ENCODE measurements at regions not wholly inside any gene's neighbourhood (a gene's known extent, or its start where the extent isn't known, plus 50 kb on each side); places are given as distances from the start of the nearest gene placed in this dataset.
"Not testable (repeated sequence)": the region's sequence is repeated elsewhere in the genome, so short reads cannot be mapped to it uniquely, and the experiment has no call there.

DNA sequence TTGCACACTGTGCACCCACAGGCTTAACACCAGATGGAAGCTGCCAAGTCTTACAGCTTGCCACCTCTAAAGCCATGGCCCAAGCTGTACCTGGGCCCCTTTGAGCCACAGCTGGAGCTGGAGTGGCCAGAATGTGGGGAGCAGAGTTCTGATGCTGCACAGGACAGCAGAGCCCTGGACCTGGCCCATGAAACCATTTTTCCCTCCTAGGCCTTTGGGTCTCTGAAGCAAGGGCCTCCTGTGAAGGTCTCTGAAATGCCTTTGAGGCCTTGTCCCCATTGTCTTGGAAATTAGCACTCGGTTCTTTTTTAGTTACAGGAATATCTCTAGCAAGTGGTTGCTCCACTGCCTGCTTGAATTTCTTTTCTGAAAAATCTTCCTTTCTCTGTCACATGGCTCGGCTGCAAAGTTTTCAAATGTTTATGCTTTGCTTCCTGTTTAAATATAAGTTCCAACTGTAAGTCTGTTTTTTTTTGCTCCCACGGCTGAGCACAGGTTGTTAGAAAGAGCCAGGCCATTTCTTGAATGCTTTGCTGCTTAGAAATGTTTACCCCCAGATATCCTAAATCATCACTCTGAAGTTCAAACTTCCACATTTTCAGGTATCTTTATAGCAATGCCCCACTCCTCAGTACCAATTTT lies 156.8 kb upstream of the GORAB start:
- no peak for DNase-seq (ENCODE audit: low read depth, low spot score)

- DNase-seq (ENCODE audit: low read depth, low spot score): no peak
Observed at GRCh38 chr1:170376801-170377385, 155.1 kb upstream of the GORAB start.

DNA sequence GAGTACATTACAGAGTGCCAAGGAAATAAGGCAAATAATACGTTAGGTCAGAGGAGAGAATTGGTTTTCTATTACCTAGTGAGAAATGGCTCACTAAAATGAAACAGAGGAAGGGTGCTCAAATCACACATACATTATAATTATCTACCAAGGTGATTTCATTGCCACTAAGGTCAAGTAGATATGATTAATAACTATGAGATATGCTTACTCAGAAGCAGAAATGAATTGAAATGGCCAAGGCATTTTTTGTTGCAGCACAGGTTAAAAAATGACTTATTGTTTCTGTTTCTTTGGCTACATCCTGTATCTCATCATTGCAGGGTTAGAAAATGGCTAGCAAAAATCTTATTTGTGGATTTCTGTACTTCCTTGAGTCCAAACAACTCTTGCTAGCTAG lies 154.5 kb upstream of the GORAB start:
- DNase-seq (ENCODE audit: low read depth, low spot score): no peak

DNA sequence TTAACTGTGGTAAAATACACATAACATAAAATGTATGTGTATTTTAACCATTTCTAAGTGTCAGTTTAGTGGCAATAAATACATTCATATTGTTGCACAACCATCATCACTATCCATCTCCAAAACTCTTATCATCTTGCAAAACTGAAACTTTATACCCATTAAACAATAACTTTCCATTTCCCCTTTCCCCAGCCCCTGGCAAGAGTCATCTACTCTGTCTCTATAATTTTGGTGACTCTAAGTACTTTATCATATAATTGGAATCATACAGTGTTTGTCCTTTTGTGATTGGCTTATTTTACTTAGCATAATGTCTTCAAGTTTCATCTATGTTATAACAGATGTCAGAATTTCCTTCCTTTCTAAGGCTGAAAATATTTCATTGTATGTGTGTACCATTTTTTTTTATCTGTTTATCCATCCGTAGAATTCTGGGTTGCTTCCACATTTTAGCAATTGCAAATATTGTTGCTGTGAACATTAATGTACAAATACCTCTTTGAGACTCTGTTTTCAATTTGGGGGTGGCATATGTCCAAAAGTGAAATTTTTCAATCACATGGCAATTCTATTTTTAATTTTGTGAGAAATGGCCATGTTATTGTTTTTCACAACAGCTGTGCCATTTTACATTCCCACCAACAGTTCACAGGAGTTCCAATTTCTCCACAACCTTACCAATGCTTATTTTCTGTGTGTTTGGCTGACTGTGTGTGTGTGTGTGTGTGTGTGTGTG lies 153.9 kb upstream of the GORAB start:
- DNase-seq (ENCODE audit: low read depth, low spot score): no peak

GRCh38 chr1:170385750-170386149 lies 146.2 kb upstream of the GORAB start:
- no peak for DNase-seq (ENCODE audit: low read depth, low spot score)

DNA sequence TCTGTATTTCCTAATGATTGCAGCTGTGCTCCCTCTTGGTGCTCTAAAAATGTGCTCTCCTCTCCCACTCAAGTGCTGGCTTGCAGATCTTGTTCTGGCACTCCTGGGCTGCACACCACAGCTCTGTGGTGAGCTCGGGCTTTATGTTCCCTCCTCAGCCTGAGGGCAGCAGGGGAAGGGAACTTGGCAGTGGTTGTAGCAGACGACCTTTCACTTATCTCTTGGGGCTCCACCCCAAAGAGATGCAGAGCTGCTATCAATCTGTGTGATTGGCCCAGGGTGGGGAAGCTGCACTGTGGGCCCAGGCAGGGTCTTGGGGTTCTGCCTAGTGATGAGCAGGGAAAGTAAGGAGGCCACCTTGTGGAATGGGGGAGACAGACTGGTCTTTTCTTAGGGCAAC lies 143.5 kb upstream of the GORAB start:
- no peak for DNase-seq (ENCODE audit: low read depth, low spot score)

DNA sequence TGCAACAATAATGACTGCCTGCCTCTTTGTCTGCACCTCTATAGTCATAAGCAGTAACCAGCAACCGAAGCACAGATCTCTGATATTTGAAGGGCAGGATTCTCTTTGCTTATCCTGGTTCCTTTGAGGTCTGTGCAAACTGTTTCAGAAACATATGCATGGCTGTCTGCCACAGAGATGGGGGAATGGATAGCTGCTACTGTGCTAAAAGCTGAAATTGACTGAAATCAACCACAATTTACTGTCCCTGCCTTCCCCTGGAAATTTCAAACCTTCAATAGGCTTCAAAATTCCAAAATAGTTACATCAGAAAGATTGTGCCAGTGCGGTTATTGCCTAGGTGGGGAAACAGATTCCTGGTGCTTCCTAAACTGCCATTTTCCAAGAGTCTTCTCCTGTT lies 136.8 kb upstream of the GORAB start:
- DNase-seq (ENCODE audit: low read depth, low spot score): no peak

- no peak for DNase-seq (ENCODE audit: low read depth, low spot score)
Observed at GRCh38 chr1:170397061-170397460, 134.9 kb upstream of the GORAB start.

GRCh38 chr1:170402476-170403311 lies 129.3 kb upstream of the GORAB start:
- DNase-seq (ENCODE audit: low read depth, low spot score): no peak

- no peak for DNase-seq (ENCODE audit: low read depth, low spot score)
Observed at GRCh38 chr1:170407138-170407537, 124.8 kb upstream of the GORAB start.

DNA sequence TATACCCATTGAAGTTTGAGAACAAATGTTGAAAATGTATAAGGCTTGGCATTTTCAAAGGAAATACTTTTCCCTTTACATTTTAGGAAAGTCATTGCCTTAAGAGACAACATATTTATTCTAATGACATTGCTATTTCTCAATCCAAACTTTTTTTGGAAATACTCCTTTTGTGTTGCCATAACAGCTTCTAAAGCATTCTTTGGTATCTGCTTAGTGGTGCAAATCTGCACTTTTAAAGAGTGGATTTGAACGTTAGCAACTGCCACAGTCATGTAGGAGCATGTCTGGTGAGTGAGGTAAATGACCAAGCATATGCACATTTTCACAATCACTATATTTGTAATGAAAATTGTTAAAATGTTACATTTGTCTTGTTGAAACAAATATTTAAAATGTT lies 124.4 kb upstream of the GORAB start:
- DNase-seq (ENCODE audit: low read depth, low spot score): no peak

DNA sequence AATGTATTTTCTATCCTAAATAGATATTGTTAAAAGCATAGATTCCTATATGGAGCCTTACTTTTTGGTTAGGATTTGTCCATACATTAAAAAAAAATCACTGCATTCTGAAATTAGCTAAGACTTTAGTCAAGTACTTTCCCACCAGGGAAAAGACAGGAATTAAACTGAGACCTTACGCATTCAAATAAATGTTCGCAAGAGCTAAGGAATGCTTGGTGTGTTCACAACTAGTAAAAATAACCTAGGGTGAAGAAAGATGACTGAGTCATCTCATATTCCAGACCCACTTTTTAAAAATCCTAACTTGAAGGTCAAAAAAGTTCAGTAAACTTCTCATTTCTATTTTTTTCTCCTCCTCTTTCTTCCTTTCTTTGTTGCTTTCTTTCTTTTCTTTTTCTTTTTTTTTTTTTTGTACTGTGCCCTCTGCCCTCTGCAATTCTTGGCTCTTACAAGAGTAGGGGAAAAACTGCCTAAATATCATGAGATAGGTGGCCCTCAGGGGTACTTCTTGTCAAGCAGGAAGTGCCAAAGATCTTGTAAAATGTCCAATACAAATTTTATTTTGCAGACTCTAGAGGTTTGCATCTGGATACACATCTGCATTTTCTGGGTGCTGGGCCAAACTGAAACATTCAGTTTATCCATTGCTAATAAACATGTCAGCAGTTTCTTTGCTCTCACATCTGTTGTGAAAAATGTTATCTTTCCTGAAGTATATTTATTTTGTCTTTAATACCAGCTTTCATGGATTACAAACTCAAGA lies 121.4 kb upstream of the GORAB start:
- peak; percentile 24 for DNase-seq (ENCODE audit: low read depth, low spot score)

- peak; percentile 9 for DNase-seq (ENCODE audit: low read depth, low spot score)
Observed at GRCh38 chr1:170414989-170415709, 116.8 kb upstream of the GORAB start.

- peak; percentile 13 for DNase-seq (ENCODE audit: low read depth, low spot score)
Observed at GRCh38 chr1:170415710-170416372, 116.1 kb upstream of the GORAB start.

DNA sequence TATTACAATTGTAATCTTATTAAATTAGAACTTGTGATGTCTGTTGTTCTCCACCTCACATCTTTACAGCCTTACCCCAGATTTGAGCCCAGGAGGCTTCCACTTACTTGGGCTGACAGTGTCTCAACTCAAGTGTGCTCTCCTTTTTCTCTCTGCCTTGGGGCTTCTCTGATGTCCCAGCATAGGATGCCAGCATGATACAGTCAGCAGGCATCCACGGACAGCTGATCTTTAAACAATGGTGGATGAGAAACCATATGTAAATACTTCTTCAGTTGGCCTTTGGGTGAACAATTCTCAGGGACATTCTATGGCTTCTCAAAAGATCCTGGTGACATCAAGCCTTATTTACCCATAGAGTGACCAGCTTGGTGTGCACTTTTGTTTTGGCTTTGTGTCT lies 107.6 kb upstream of the GORAB start:
- DNase-seq (ENCODE audit: low read depth, low spot score): no peak

DNA sequence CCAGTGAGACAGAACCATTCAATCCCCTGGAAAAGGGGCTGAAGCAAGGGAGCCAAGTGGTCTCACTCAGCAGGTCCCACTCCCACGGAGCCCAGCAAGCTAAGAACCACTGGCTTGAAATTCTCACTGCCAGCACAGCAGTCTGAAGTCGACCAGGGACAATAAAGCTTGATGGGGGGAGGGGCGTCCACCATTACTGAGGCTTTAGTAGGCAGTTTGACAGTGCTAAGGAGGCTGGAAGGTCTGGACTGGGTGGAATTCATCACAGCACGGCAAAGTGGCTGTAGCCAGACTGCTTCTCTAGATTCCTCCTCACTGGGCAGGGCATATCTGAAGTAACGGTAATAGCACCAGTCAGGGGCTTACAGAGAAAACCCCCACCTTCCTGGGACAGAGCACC lies 105.4 kb upstream of the GORAB start:
- DNase-seq (ENCODE audit: low read depth, low spot score): no peak

DNA sequence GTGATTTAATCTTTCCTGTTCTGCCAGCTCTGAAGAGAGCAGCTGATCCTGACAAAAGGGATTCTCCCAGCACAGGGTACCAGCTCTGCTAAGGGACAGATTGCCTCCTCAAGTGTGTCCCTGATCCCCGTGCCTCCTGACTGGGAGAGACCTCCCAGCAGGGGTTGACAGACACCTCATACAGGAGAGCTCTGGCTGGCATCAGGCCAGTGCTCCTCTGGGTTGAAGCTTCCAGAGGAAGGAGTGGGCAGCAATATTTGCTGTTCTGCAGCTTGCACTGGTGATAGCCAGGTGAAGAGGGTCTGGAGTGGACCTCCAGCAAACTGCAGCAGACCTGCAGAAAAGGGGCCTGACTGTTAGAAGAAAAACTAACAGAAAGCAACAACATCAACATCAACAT lies 105.0 kb upstream of the GORAB start:
- DNase-seq (ENCODE audit: low read depth, low spot score): not testable (repeated sequence)

- no peak for DNase-seq (ENCODE audit: low read depth, low spot score)
Observed at GRCh38 chr1:170436928-170437327, 95.0 kb upstream of the GORAB start.

- DNase-seq (ENCODE audit: low read depth, low spot score): no peak
Observed at GRCh38 chr1:170445096-170445495, 86.9 kb upstream of the GORAB start.

DNA sequence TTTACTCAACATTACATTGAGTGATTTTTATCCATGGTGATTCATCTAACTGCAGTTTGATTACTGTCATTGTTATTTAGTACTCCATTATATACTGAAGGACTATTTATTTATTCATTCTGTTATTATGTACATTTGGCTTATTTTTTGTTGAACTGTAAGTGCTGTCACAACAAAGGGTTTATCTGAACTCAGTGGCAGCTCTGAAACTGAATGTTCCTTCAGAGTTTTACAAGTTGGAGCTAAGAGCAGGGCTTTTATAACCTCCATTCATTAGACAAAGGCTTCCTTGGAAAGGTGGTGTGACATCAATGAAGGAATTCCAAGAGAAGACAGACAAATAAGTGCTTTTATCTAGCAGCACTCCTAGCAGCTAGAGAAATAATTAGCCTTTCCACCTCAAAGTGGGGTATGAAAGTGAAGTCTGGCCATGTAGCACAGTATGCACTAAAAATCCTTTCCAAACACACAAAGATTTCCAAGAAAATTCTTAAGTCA lies 83.3 kb upstream of the GORAB start:
- no peak for DNase-seq (ENCODE audit: low read depth, low spot score)

Measured in astrocyte of the hippocampus (primary cell).